ENCODE measurements at regions not wholly inside any gene's neighbourhood (a gene's known extent, or its start where the extent isn't known, plus 50 kb on each side); places are given as distances from the start of the nearest gene placed in this dataset.

DNA sequence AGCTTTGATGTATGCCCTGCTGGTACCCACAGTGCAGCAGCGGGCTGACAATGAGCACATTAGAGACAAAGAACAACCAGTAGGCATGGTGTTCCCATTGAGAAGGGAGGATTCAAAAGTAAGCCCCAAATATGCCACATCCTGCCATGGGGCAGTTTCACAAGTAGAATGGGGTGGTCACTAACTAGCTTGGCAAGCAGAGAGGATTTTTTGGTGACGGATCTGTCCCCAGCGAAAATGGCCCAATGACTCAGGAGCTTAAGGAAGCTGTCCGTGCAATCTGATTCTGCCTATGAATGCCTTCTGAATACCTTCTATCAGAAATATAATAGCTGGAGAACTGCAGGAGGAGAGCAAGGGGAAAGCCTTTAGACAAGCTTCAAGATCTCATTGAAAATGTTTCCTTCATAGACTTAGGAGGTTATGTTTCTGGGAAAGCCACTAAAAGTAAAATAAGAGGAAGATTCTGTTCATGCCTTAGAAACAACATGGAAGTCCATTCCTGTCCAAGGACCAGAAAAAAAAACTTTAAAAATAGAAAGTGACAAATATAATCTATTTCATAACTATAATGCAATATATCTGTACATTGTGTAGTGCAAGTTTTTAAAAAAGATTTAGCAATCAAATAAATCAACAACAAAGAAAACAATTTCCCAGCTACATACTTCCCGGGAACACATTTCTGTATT lies 117.5 kb upstream of the SLC14A2 start:
- intact Hi-C loops (cut with DNase I; ENCODE audit: low total_unique reads) = no loop called here
- WGBS, 2 donors (ENCODE audit: low coverage in 1 of 2) = 94 to 100% methylated on average over 4 to 5 of the region's 5 CpGs

DNA sequence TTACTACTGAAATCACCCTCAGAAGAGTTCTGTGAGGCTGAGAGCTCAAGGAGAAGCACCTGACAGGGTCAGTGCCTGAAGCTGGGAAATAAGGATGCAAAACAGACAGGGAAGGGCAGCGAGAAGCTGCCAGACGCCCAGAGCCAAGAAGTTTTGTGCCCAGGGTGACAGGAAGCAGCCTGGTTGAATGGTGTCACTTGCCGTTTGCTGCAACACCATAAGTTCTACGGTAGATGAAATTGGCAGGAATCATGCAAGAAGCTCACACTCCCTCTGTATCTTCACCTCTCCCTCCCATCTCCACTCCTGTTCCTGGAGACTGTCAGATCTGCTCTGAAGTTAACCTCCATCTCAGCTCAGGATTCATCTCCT lies 117.0 kb upstream of the SLC14A2 start:
- no peak for DNase-seq

More for the DNA sequence above, 117.5 kb upstream of the SLC14A2 start:
- Histone ChIP-seq H3K27ac (no peak overlapping the region), H3K9me3 (no peaks in the 10 kb centered on the region), H3K4me1 (no peaks in the 10 kb centered on the region), H3K36me3 (no peaks in the 10 kb centered on the region), H3K4me3 (no peak overlapping the region), H3K27me3 (no peaks in the 10 kb centered on the region)
- in situ Hi-C loops (cut with MboI; ENCODE audit: low pct_ligation_motif_present in 1 of 4, low pct_unique_long_range_greater_than_20kb in 1 of 4, low sequenced_read_pairs in 3 of 4) = no loop called here
- no peak for DNase-seq
- TF ChIP-seq POLR2AphosphoS5 (IDR thresholded peaks at IDR 0.05) (no peak), EP300 (IDR thresholded peaks at IDR 0.05; ENCODE audit: low read depth) (no peak), POLR2A (IDR thresholded peaks at IDR 0.05) (no peak)
- TF ChIP-seq, protein P1, sequence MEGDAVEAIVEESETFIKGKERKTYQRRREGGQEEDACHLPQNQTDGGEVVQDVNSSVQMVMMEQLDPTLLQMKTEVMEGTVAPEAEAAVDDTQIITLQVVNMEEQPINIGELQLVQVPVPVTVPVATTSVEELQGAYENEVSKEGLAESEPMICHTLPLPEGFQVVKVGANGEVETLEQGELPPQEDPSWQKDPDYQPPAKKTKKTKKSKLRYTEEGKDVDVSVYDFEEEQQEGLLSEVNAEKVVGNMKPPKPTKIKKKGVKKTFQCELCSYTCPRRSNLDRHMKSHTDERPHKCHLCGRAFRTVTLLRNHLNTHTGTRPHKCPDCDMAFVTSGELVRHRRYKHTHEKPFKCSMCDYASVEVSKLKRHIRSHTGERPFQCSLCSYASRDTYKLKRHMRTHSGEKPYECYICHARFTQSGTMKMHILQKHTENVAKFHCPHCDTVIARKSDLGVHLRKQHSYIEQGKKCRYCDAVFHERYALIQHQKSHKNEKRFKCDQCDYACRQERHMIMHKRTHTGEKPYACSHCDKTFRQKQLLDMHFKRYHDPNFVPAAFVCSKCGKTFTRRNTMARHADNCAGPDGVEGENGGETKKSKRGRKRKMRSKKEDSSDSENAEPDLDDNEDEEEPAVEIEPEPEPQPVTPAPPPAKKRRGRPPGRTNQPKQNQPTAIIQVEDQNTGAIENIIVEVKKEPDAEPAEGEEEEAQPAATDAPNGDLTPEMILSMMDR (IDR thresholded peaks at IDR 0.05) = no peak

GRCh38 chr18:45503990-45504389 lies 111.3 kb upstream of the SLC14A2 start:
- in situ Hi-C loops (cut with MboI; ENCODE audit: low pct_ligation_motif_present in 1 of 4, low pct_unique_long_range_greater_than_20kb in 1 of 4, low sequenced_read_pairs in 3 of 4) = no loop called here
- 46 to 52% methylated on average over 2 to 3 of the region's 3 CpGs for WGBS, 2 donors (ENCODE audit: low coverage in 1 of 2)
- no peaks in the 10 kb centered on the region for H3K9me3 ChIP-seq
- no peak overlapping the region for H3K4me3 ChIP-seq
- no peak for DNase-seq
- H3K27ac ChIP-seq = no peak overlapping the region
- no peaks in the 10 kb centered on the region for H3K27me3 ChIP-seq
- intact Hi-C loops (cut with DNase I; ENCODE audit: low total_unique reads) = no loop called here
- no peaks in the 10 kb centered on the region for H3K36me3 ChIP-seq
- TF ChIP-seq, protein P1 (IDR thresholded peaks at IDR 0.05) = no peak
- TF ChIP-seq EP300 (IDR thresholded peaks at IDR 0.05; ENCODE audit: low read depth) (no peak), POLR2A (IDR thresholded peaks at IDR 0.05) (no peak), POLR2AphosphoS5 (IDR thresholded peaks at IDR 0.05) (no peak)
- H3K4me1 ChIP-seq = no peaks in the 10 kb centered on the region

More for the DNA sequence above, 117.0 kb upstream of the SLC14A2 start:
- TF ChIP-seq EP300 (IDR thresholded peaks at IDR 0.05; ENCODE audit: low read depth) (no peak), POLR2A (IDR thresholded peaks at IDR 0.05) (no peak), POLR2AphosphoS5 (IDR thresholded peaks at IDR 0.05) (no peak)
- TF ChIP-seq, protein P1 (IDR thresholded peaks at IDR 0.05) = no peak
- H3K27me3 ChIP-seq = no peaks in the 10 kb centered on the region
- H3K27ac ChIP-seq = no peak overlapping the region
- no peaks in the 10 kb centered on the region for H3K9me3 ChIP-seq
- WGBS, 2 donors (ENCODE audit: low coverage in 1 of 2) = 74% methylated on average over 4 of the region's 4 CpGs; no CpG with 5 or more reads in 1 of the 2 donors
- no peaks in the 10 kb centered on the region for H3K36me3 ChIP-seq
- no peak overlapping the region for H3K4me3 ChIP-seq
- in situ Hi-C loops (cut with MboI; ENCODE audit: low pct_ligation_motif_present in 1 of 4, low pct_unique_long_range_greater_than_20kb in 1 of 4, low sequenced_read_pairs in 3 of 4) (no loop called here), intact Hi-C loops (cut with DNase I; ENCODE audit: low total_unique reads) (no loop called here)
- no peaks in the 10 kb centered on the region for H3K4me1 ChIP-seq

- in situ Hi-C loops (cut with MboI; ENCODE audit: low pct_ligation_motif_present in 1 of 4, low pct_unique_long_range_greater_than_20kb in 1 of 4, low sequenced_read_pairs in 3 of 4) = no loop called here
- 69 to 73% methylated on average over 5 to 12 of the region's 12 CpGs for WGBS, 2 donors (ENCODE audit: low coverage in 1 of 2)
- Histone ChIP-seq H3K4me1 (no peaks in the 10 kb centered on the region), H3K4me3 (no peak overlapping the region), H3K36me3 (no peaks in the 10 kb centered on the region), H3K27me3 (no peaks in the 10 kb centered on the region), H3K9me3 (no peaks in the 10 kb centered on the region), H3K27ac (peak overlapping the region in 1 of 4 donors; percentile 37)
- intact Hi-C loops (cut with DNase I; ENCODE audit: low total_unique reads) = no loop called here
- no peak for DNase-seq
- no peak for TF ChIP-seq POLR2AphosphoS5 (IDR thresholded peaks at IDR 0.05)
Observed at GRCh38 chr18:45505497-45506206, 109.6 kb upstream of the SLC14A2 start.

Measured in transverse colon (tissue), 4 donors.